RPMI8226 (cell line): ENCODE measurements at regions not wholly inside any gene's neighbourhood (a gene's known extent, or its start where the extent isn't known, plus 50 kb on each side); places are given as distances from the start of the nearest gene placed in this dataset.

Source experiments
- DNase-seq: peaks from one replicate; pipeline ENCODE4 v3.0.0-alpha.2; 2015

- DNase-seq: no peak
These were observed 211.1 kb upstream of the PLET1 start for GRCh38 chr11:112471731-112472130.

- DNase-seq: no peak
These were observed 216.5 kb upstream of the PLET1 start for GRCh38 chr11:112477152-112477551.

- DNase-seq: no peak
These were observed 217.1 kb upstream of the PLET1 start for GRCh38 chr11:112477581-112478317.

- no peak for DNase-seq
These were observed 218.1 kb upstream of the PLET1 start for GRCh38 chr11:112478806-112479205.

DNA sequence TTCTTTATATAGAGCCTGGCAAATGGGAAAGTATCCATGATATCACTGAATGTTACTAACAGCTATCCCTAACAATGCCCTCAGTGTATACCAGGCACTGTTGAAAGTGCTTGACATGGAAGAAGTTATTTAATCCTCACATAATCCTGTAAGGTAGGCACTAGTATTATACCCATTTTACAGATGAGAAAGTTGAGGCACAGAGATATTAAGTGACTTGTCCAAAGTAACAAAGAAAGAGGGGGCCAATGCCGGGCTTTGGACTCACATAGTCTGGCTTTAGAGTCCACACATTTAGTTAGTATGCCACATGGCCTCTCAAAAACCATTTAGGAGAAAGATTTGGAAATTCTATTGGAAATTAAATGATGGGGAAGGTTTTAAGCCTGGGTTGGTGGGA, 220.8 kb upstream of the PLET1 start:
- DNase-seq: no peak

GRCh38 chr11:112481893-112482292, 221.2 kb upstream of the PLET1 start:
- no peak for DNase-seq

GRCh38 chr11:112485280-112485679, 224.6 kb upstream of the PLET1 start:
- DNase-seq: no peak

- no peak for DNase-seq
These were observed 237.2 kb upstream of the PLET1 start for GRCh38 chr11:112497826-112498225.

DNA sequence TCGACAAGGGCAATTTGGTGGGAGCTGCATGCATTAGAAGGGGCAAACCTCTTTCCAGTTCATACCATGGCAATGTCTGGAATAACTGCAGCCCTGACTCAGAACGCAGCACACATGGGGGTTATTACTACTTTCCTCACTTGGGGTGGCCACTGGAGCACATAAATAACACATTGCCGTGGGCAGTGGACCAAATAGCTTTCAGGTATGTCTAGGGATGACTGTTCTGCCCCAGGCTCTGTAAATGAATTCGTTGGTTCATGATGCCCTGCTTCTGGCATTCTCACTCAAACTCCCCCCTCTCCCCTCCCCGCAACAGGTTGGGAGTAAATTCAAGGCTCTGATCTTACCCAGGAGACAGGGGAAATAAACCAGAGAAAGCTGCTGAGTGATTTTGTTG, 238.0 kb upstream of the PLET1 start:
- no peak for DNase-seq

- no peak for DNase-seq
These were observed 238.7 kb upstream of the PLET1 start for GRCh38 chr11:112499153-112499880.

- DNase-seq: no peak
These were observed 239.2 kb upstream of the PLET1 start for GRCh38 chr11:112499881-112500204.

DNA sequence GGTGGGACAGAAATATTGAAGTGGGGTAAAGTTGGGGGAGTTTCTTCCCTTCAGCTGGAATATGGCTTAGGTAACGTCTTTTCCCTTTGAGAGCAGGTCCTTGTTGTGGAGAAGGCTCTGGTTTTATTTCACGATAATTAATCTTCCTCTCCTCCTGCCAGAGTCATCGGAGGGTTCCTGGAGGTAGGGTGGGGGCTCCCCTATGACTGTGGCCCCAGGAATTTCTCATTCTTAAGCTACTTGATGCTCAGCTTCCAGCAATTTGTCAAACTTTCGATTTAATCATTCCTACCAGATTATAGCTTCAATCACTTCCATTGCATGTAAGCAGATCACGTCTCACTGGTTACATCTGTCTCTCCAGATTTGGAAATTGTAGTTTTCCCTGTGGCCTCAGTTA, 242.8 kb upstream of the PLET1 start:
- DNase-seq: no peak

- no peak for DNase-seq
These were observed 243.4 kb upstream of the PLET1 start for GRCh38 chr11:112504056-112504455.

DNA sequence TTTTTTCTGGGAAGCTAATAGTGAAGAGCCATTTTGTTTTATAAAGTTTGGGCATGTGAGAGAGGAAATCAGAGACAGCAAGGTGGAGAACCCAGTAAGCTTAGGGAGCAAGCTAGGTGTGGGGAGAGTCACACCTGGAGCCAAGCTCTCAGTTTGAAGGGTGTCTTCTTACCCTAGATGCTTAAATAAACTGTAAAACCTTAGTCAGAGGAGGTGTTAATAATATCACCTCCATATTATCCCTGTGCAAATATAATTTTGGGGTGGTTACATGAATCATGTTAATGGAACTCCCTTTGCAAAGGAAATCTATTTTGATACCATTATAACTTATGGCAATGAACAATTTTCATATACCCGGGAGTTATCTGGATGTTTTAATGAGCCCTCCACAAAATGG, 246.2 kb upstream of the PLET1 start:
- DNase-seq: no peak

- DNase-seq: no peak
These were observed 246.6 kb upstream of the PLET1 start for GRCh38 chr11:112507281-112507680.

DNA sequence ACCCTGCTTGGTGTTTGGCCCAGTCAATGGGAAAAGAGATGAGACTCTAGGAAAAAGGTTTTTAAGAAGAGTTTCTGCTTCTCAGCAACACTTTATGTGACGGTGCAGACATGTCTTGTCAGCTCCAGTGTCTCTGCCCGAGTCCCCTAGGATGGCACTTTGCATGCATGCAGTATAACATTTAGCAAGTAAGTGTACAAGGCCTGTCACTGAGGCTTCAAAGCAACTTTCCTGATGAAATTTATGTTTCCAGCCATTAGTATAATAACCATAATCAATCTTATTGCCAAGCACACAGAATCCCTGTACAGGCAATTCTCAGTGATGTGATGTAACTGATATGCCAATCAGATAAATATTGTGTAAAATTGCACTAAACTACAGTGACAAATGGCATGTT, 248.1 kb upstream of the PLET1 start:
- no peak for DNase-seq

- no peak for DNase-seq
These were observed 248.6 kb upstream of the PLET1 start for GRCh38 chr11:112509300-112509699.

- DNase-seq: no peak
These were observed 250.6 kb upstream of the PLET1 start for GRCh38 chr11:112511271-112511670.

GRCh38 chr11:112511911-112512310, 251.3 kb upstream of the PLET1 start:
- DNase-seq: no peak

DNA sequence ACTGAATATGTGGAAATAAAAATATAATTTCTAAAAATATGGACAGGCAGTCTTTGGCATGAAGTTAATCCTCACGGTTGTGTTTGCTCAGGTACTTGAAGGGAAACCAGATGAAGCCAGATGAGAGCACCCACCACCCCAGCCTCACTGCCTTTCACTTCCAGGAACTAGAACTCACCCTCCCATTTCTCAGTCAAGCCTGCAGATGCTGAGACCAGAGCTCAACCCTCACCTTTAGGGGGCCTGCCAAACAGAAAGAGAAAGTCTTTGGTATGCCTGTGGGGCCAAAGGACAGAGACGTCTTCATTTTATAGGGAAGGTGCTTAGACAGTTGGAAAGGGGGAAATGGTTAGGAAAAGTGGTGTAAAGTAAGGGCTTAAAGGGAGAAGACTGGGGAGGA, 252.8 kb upstream of the PLET1 start:
- DNase-seq: no peak

GRCh38 chr11:112514011-112514740, 253.5 kb upstream of the PLET1 start:
- no peak for DNase-seq

DNA sequence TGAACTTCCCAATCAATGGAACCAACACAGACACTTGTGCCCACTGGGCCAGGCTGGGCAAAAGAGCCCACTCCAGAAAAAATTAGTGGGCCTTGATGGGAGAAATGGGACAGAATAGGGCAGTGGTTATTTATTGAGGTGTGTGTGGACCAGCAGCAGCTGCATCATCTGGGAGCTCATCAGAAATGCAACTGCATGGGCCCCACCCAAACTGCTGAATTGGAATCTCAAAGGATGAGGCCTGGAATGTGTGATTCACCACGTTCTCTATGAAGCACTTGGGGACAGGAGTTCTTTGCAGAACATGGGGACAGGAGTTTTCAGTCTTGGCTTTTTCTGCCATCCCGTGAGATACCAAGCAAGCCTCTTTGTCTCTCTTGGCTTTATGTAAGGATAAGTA, 255.6 kb upstream of the PLET1 start:
- no peak for DNase-seq

DNA sequence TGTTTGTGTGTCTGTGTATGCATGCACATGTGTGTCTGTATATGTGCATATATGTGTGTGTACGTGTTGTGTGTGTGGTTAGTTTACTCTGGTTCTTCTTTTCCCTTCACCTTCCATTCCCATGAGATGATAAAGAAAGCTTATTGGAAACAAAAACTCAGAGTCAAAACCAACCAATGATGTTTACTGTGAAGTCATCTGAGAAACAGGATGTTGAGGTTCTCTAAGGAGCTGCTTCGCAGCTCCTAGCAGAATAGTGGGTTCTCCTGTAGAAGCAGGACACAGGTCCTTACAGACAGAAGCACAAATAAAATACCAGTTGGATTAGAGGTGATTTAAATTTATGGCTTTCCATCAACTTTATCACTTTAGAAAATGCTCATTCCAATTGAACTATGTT, 256.1 kb upstream of the PLET1 start:
- no peak for DNase-seq

- no peak for DNase-seq
These were observed 257.7 kb upstream of the PLET1 start for GRCh38 chr11:112518371-112518770.
